WI38 (cell line): ENCODE measurements at regions not wholly inside any gene's neighbourhood (a gene's known extent, or its start where the extent isn't known, plus 50 kb on each side); places are given as distances from the start of the nearest gene placed in this dataset.
"Not testable (repeated sequence)": the region's sequence is repeated elsewhere in the genome, so short reads cannot be mapped to it uniquely, and the experiment has no call there.

Experiments used
- H3K4me3 ChIP-seq: 2 replicates; pipeline ENCODE4 v1.5.1; 2011; ENCODE audit warnings: low read depth, mild to moderate bottlenecking, control low read depth, low read length
- CTCF ChIP-seq: IDR thresholded peaks from 2 replicates; pipeline ENCODE4 v1.5.1; 2012; ENCODE audit warnings: low read depth, mild to moderate bottlenecking, control low read depth, low read length

GRCh38 chrX:25130619-25131018 lies 114.9 kb upstream of the ARX start:
- no peak overlapping the region for H3K4me3 ChIP-seq
- TF ChIP-seq CTCF: no peak

GRCh38 chrX:25125483-25125882 lies 109.7 kb upstream of the ARX start:
- no peak for TF ChIP-seq CTCF
- no peak overlapping the region for H3K4me3 ChIP-seq

GRCh38 chrX:25124391-25124790 lies 108.6 kb upstream of the ARX start:
- H3K4me3 ChIP-seq: no peak overlapping the region
- no peak for TF ChIP-seq CTCF

- no peak overlapping the region for H3K4me3 ChIP-seq
- TF ChIP-seq CTCF: no peak
Observed at GRCh38 chrX:25112156-25112555, 96.4 kb upstream of the ARX start.

GRCh38 chrX:25108481-25108880 lies 92.7 kb upstream of the ARX start:
- no peak for TF ChIP-seq CTCF
- H3K4me3 ChIP-seq: no peak overlapping the region

GRCh38 chrX:25105221-25105620 lies 89.5 kb upstream of the ARX start:
- no peak overlapping the region for H3K4me3 ChIP-seq
- no peak for TF ChIP-seq CTCF

- no peak overlapping the region for H3K4me3 ChIP-seq
- TF ChIP-seq CTCF: no peak
Observed at GRCh38 chrX:25096522-25097045, 80.8 kb upstream of the ARX start.

- H3K4me3 ChIP-seq: not testable (repeated sequence)
Observed at GRCh38 chrX:25091152-25091551, 75.4 kb upstream of the ARX start.
